ENCODE measurements at regions not wholly inside any gene's neighbourhood (a gene's known extent, or its start where the extent isn't known, plus 50 kb on each side); places are given as distances from the start of the nearest gene placed in this dataset.

DNA sequence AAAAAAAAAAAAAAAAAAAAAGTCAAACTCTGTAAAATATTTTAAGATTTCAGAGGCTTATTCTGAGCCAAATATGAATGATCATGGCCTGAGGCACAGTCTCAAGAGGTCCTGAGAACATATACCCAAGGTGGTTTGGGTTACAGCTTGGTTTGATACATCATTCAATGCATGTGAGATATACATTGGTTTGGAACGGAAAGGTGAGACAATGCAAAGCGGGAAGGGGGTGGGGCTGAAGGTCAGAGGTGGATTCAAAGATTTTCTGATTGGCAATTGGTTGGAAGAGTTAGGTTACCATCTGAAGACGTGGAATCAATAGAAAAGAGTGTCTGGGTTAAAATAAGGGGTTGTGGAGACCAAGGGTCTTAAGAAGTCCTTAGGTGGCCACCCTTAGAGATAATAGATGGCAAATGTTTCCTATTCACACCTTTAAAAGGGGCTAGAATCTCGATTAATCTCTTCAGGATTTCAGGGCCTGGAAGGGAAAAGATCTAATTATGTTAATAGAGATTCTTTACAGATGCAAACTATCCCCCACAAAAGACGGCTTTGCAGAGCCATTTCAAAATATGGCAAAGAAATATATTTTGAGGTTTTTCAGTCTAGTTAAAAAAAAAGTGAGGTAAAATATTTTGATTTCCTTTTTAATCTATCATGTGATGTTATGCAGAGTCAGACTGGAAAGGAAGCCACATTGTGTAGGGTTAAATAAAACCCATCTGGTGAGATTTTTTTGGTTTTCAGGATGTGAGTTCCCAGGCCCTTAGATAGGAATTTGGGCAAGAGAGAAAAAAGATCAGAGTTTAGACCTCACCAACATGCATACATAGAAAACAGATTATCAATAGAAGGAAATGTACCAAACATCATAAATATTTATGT lies 173.8 kb upstream of the CNOT2 start:
- TF ChIP-seq, protein P1, sequence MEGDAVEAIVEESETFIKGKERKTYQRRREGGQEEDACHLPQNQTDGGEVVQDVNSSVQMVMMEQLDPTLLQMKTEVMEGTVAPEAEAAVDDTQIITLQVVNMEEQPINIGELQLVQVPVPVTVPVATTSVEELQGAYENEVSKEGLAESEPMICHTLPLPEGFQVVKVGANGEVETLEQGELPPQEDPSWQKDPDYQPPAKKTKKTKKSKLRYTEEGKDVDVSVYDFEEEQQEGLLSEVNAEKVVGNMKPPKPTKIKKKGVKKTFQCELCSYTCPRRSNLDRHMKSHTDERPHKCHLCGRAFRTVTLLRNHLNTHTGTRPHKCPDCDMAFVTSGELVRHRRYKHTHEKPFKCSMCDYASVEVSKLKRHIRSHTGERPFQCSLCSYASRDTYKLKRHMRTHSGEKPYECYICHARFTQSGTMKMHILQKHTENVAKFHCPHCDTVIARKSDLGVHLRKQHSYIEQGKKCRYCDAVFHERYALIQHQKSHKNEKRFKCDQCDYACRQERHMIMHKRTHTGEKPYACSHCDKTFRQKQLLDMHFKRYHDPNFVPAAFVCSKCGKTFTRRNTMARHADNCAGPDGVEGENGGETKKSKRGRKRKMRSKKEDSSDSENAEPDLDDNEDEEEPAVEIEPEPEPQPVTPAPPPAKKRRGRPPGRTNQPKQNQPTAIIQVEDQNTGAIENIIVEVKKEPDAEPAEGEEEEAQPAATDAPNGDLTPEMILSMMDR (IDR thresholded peaks at IDR 0.05) = no peak
- no peak for TF ChIP-seq POLR2A (IDR thresholded peaks at IDR 0.05)
